VCaP (cell line): ENCODE measurements at regions not wholly inside any gene's neighbourhood (a gene's known extent, or its start where the extent isn't known, plus 50 kb on each side); places are given as distances from the start of the nearest gene placed in this dataset.

Source experiments
- H3K27ac ChIP-seq: fragments of 450-650 bp; 2 replicates; pipeline ENCODE4 v1.5.1; 2017
- CTCF ChIP-seq: fragments of 450-650 bp; conservative IDR thresholded peaks from 2 replicates; pipeline ENCODE4 v1.5.1; 2017; ENCODE audit warnings: mild to moderate bottlenecking, moderate library complexity

GRCh38 chr10:83617692-83618545 is 521.4 kb upstream of the GHITM start:
- no peak for TF ChIP-seq CTCF
- no peak overlapping the region for H3K27ac ChIP-seq

GRCh38 chr10:83625831-83626360 is 513.4 kb upstream of the GHITM start:
- no peak overlapping the region for H3K27ac ChIP-seq
- no peak for TF ChIP-seq CTCF

GRCh38 chr10:83632701-83633100 is 506.6 kb upstream of the GHITM start:
- no peak for TF ChIP-seq CTCF
- H3K27ac ChIP-seq, result no peak overlapping the region

- TF ChIP-seq CTCF, result no peak
Observed at GRCh38 chr10:83633547-83633946, 505.8 kb upstream of the GHITM start.

GRCh38 chr10:83636826-83637225 is 502.5 kb upstream of the GHITM start:
- no peak for TF ChIP-seq CTCF
- no peak overlapping the region for H3K27ac ChIP-seq

More at GRCh38 chr10:83633547-83633946, 505.8 kb upstream of the GHITM start:
- H3K27ac ChIP-seq, result no peak overlapping the region

GRCh38 chr10:83647526-83647925 is 491.8 kb upstream of the GHITM start:
- no peak for TF ChIP-seq CTCF
- no peak overlapping the region for H3K27ac ChIP-seq

- H3K27ac ChIP-seq, result no peak overlapping the region
- no peak for TF ChIP-seq CTCF
Observed at GRCh38 chr10:83648201-83648600, 491.1 kb upstream of the GHITM start.
